GM19438 (cell line): ENCODE measurements at regions not wholly inside any gene's neighbourhood (a gene's known extent, or its start where the extent isn't known, plus 50 kb on each side); places are given as distances from the start of the nearest gene placed in this dataset.
"Not testable (repeated sequence)": the region's sequence is repeated elsewhere in the genome, so short reads cannot be mapped to it uniquely, and the experiment has no call there.

Experiments used
- ATAC-seq: cut with Tn5 transposase; IDR thresholded peaks from one replicate; pipeline ENCODE4 v1.9.1; 2021; ENCODE audit warnings: low read depth; ENCODE audit not compliant: unreplicated experiment

GRCh38 chr2:16184945-16185660 is 244.8 kb downstream of the MYCN start:
- ATAC-seq = no peak

GRCh38 chr2:16184341-16184890 is 244.1 kb downstream of the MYCN start:
- ATAC-seq = no peak

GRCh38 chr2:16183345-16183744 is 243.0 kb downstream of the MYCN start:
- ATAC-seq = no peak

- ATAC-seq = no peak
Observed at GRCh38 chr2:16182841-16183240, 242.5 kb downstream of the MYCN start.

GRCh38 chr2:16182311-16182815 is 242.0 kb downstream of the MYCN start:
- not testable (repeated sequence) for ATAC-seq

DNA sequence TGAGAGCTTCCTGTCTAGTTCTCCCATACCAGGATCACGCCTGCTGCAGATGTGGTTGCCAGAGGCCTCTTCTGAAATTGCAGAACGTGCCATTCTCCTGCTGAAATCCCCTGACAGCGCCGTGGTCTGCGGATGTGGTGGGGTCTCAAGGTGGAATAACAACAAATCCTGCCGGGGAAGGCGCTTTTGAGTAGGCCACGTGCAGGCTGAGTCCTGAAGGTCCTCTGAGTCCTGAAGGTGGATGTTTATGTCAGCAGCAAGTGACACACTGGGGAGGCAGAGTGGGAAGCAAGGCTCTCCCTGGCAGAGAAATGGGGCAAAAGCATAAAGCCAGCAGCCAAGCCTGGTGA is 241.4 kb downstream of the MYCN start:
- ATAC-seq = no peak

- ATAC-seq = no peak
Observed at GRCh38 chr2:16181062-16181740, 240.9 kb downstream of the MYCN start.

DNA sequence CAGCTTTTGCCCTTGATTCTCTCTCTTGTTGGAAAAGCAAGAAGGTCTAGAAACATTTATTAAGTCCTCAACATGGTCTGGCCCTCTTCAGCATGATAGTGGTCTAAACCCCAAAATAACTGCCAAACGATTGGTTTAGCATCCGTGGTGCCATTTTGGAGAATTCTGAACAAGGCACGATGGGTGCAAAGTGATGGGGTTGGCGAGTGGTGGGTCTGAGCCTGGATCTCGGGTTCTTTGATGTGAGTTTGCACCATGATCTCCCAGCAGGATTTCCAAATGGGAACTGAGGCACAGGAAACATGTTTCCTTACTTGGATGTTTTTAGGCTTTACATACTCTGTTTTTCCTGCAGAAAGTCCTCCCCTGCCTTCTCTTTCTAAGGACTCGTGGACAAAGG is 240.3 kb downstream of the MYCN start:
- ATAC-seq = no peak

DNA sequence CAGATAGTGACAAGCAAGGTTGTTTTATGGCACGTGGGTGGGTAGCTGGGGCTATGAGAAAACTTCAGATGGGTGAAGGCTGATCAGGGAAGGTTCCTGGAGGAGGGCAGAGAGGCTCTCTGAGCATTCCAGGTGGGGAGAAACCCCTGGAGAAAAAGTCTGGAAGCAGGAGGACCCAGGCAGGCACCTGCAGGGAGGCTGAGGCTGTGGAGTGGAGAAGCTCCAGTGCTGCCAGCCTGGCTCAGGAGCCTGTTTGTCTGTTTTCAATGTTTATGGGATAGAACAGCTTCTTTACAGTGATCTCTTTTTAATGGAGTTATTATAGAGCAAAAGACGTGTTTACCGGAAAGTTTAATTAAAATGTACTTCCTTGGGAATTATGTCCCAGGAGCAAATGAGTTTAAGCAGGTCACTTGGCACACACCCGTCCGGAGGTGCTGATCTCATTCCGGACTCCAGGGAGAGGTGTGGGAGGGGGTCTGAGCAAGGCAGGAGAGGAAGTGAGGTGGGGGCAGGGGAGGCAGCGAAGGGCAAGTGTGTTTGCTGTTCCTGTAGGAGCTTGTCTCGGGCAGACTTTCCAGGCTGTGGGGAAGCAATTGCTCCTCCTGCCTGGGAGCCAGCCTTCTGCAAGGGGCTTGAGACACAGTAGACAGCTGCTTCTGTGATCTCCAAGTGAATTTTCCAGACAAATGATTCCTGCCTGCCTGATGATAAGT is 239.5 kb downstream of the MYCN start:
- no peak for ATAC-seq

- no peak for ATAC-seq
Observed at GRCh38 chr2:16178551-16179130, 238.3 kb downstream of the MYCN start.

DNA sequence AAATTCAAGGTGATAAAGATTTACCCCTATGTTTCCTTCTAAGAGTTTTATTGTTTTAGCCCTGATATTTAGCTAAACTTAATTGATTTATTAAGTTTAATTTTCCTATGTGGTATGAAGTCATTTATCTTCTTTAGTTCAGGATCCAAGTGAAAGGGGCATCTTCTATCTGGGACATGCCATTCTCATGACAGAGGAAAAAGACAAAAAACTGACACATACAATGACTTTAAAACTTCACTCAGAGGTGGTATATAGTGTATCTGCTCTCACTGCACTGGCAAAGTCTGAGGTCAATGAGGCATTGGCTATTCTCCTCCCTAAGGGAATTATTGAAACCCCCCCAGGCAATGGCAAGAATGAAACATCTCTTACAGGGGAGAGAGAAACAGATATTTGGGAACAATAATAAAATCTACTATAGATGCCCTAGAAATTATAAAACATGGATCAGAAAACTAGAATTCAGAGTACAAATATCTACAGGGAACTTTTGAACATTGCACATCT is 237.4 kb downstream of the MYCN start:
- ATAC-seq = no peak

DNA sequence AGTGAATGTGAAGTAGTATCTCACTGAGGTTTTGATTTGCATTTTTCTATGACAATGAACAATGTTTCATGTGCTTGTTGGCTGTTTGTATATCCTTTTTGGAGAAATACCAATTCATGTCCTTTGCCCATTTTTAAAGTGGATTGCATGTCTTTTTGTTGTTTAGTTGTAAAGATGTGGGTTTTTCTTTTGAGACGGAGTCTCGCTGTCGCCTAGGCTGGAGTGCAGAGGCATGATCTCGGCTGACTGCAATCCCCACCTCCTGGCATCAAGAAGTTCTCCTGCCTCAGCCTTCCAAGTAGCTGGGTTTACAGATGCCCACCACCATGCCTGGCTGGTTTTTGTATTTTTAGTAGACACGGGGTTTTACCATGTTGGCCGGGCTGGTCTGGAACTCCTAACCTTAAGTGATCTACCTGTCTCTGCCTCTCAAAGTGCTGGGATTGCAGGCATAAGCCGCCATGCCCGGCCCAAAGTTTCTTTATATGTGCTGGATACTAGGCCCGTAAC is 236.7 kb downstream of the MYCN start:
- no peak for ATAC-seq

GRCh38 chr2:16175247-16175825 is 235.0 kb downstream of the MYCN start:
- no peak for ATAC-seq

DNA sequence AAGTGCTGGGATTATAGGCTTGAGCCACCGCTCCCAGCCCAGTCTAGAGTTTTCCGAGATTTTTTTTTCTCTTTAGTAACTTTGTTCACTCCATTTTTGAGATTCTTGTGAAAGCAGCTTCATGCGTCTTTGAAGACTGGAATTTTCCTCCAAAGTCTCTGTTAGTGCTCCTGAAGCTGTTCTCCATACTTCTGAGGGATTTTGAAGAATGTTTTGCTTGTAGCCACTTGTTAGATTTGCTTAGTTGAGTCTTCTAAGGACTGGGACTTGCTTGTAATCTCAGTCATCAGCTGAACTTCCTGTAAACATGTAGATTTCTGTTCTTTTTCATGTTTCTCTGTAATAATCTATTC is 234.3 kb downstream of the MYCN start:
- no peak for ATAC-seq

- ATAC-seq = no peak
Observed at GRCh38 chr2:16173893-16174692, 233.7 kb downstream of the MYCN start.

DNA sequence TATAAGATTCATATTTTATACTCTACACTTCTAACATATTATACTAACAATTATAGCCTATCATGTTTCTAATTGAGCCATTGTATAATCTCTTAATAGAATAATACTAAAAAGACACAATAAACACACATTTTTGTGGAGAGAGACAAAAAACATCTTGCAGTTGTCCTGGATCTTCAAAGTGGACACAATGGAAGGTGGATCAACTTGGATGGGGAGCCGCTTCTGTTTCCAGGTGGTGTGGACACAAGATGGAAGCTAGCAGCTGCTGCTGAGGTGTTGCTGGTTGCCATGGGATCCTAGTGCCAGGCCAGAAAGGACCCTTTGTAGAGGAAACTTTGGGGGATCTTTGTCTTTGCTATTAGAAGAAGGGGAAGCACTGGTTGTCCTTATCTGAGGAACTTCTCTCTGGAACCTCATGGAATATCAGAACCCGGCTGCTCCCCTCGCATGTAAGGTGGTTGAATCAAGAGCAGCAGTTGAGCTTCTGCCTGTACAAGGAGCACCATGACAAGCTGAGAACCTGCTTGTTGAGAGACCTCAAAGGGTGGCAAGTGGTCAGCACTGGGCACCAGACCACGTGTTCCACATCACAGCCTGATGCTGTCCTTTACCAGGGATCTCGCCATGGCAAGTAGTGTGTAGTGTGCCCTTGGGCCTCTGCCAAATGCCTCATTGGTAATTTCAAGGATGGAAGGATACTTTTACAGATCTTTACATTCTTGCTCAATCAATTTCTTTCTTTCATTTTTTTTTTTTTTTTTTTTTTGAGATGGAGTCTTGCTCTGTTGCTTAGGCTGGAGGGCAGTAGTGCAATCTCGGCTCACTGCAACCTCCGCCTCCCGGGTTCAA is 232.2 kb downstream of the MYCN start:
- ATAC-seq = no peak

GRCh38 chr2:16171425-16171920 is 231.1 kb downstream of the MYCN start:
- no peak for ATAC-seq

DNA sequence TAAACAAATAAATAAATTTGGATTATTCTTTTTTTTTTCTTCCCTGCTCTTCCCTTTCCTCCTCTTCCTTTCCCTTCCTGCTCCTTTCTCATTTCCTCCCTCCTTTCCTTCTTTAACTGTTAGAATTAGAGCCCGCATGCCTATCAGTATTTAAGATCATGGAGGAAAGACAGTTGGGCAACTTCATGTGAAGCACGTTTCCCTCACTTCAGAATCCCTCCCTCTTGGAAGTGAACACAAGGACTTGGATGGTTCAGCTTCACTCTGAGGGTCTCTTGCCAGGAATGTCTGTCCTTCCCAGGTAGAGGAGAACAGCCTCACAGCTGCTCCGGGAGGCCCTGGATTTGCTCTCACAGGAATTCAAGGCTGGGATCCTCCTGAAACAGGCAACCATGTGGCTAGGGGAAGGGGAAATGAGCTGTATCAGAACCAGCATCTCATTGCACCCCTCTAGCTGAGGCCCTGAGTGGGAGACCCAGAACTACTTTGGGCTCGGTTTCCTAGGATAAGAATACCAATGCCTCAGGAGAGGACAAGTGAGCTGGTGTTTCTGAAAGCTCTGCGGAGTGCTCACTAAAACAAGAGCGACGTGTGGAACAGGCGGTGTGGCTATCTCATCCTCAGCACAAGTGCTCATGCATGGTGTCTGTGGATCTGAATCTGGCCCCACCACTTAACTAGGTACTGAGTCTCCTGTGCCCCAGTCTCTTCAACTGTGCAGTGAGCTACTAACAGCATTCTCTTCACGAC is 230.5 kb downstream of the MYCN start:
- no peak for ATAC-seq
